DOHH2 (cell line): ENCODE measurements at regions not wholly inside any gene's neighbourhood (a gene's known extent, or its start where the extent isn't known, plus 50 kb on each side); places are given as distances from the start of the nearest gene placed in this dataset.

Experiments used
- H3F3A ChIP-seq: fragments of 200-600 bp; sonication (generic), shearing (Covaris generic); 2 replicates; pipeline ENCODE4 v1.6.0; 2016; ENCODE audit warnings: antibody characterized with exemption, mild to moderate bottlenecking; ENCODE audit not compliant: control insufficient read depth, insufficient read depth
- H3K27ac ChIP-seq: fragments of 200-600 bp; sonication (generic); 2 replicates; pipeline ENCODE4 v1.5.1; 2014; ENCODE audit warnings: low read depth, mild to moderate bottlenecking, low read length, moderate library complexity
- H3K27me3 ChIP-seq: fragments of 200-600 bp; sonication (generic); 2 replicates; pipeline ENCODE4 v1.6.1; 2014; ENCODE audit warnings: mild to moderate bottlenecking, low read length, mixed read lengths; ENCODE audit not compliant: control insufficient read depth
- H3K36me3 ChIP-seq: fragments of 200-600 bp; sonication (generic); 2 replicates; pipeline ENCODE4 v1.6.1; 2014; ENCODE audit warnings: mild to moderate bottlenecking, low read length, moderate library complexity, mixed read lengths; ENCODE audit not compliant: control insufficient read depth
- H3K4me1 ChIP-seq: fragments of 200-600 bp; sonication (generic); 2 replicates; pipeline ENCODE4 v1.6.1; 2014; ENCODE audit warnings: mild to moderate bottlenecking, low read length, mixed read lengths; ENCODE audit not compliant: control insufficient read depth
- H3K4me2 ChIP-seq: fragments of 200-600 bp; sonication (generic); 2 replicates; pipeline ENCODE4 v1.6.0; 2014; ENCODE audit warnings: mild to moderate bottlenecking, low read length, moderate library complexity
- H3K4me3 ChIP-seq: fragments of 200-600 bp; sonication (generic); 2 replicates; pipeline ENCODE4 v1.5.1; 2014; ENCODE audit warnings: mild to moderate bottlenecking, low read length, mixed read lengths
- H3K79me2 ChIP-seq: fragments of 200-600 bp; sonication (generic); 2 replicates; pipeline ENCODE4 v1.6.1; 2014; ENCODE audit warnings: mild to moderate bottlenecking, low read length, mixed read lengths; ENCODE audit not compliant: control insufficient read depth
- H3K9me2 ChIP-seq: fragments of 200-600 bp; sonication (generic); replicated peaks from 2 replicates; pipeline ENCODE4 v1.6.1; 2014; ENCODE audit warnings: mild to moderate bottlenecking, low read length, mixed read lengths; ENCODE audit not compliant: control insufficient read depth
- H3K9me3 ChIP-seq: fragments of 200-600 bp; sonication (generic); 2 replicates; pipeline ENCODE4 v1.6.1; 2014; ENCODE audit warnings: antibody characterized with exemption, low read length, mixed read lengths; ENCODE audit not compliant: control insufficient read depth, insufficient read depth
- H4K20me1 ChIP-seq: fragments of 200-600 bp; sonication (generic); 2 replicates; pipeline ENCODE4 v1.6.0; 2014; ENCODE audit warnings: low read depth, mild to moderate bottlenecking, antibody characterized with exemption, low read length, moderate library complexity; ENCODE audit not compliant: control insufficient read depth, insufficient read depth
- EZH2phosphoT487 ChIP-seq: fragments of 200-600 bp; sonication (generic); IDR thresholded peaks from 2 replicates; pipeline ENCODE4 v1.6.1; 2017; ENCODE audit warnings: borderline replicate concordance, mild to moderate bottlenecking, antibody characterized with exemption, low read length, moderate library complexity, mixed read lengths
- TF ChIP-seq, protein P1 (sequence below): fragments of 200-600 bp; sonication (generic); IDR thresholded peaks from one replicate; pipeline ENCODE4 v1.5.1; 2014; ENCODE audit warnings: antibody characterized with exemption, mild to moderate bottlenecking, low read depth, low read length; ENCODE audit not compliant: poor library complexity, severe bottlenecking

DNA sequence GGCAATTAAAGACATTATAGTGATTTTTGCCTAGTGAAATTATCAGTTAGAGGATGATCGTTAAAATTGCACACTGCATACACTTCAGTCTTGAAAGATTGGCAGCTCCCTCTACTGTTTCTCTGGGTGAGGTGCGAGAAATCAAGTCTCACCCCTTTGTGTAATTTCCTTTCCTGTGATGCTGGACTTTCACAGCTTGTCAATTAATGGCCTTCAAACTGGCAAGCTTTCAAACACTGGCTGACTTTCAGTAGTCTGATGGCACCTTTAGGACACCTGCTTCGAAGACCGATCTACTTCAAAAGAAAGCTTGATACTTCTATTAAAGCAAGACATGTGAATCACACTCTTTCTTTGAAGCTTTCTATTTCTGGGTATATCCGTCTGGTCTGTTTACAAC is 706.7 kb upstream of the PTPRD start:
- H3K27me3 ChIP-seq = no peaks in the 10 kb centered on the region
- no peaks in the 10 kb centered on the region for H3K79me2 ChIP-seq
- H3K9me2 ChIP-seq = no peaks in the 10 kb centered on the region
- H3F3A ChIP-seq = no peaks in the 10 kb centered on the region
- H3K4me2 ChIP-seq = no peak overlapping the region
- H3K36me3 ChIP-seq = no peaks in the 10 kb centered on the region
- no peaks in the 10 kb centered on the region for H3K9me3 ChIP-seq
- no peak overlapping the region for H3K27ac ChIP-seq
- H4K20me1 ChIP-seq = no peaks in the 10 kb centered on the region
- no peak overlapping the region for H3K4me3 ChIP-seq
- no peaks in the 10 kb centered on the region for H3K4me1 ChIP-seq
- TF ChIP-seq, protein P1, sequence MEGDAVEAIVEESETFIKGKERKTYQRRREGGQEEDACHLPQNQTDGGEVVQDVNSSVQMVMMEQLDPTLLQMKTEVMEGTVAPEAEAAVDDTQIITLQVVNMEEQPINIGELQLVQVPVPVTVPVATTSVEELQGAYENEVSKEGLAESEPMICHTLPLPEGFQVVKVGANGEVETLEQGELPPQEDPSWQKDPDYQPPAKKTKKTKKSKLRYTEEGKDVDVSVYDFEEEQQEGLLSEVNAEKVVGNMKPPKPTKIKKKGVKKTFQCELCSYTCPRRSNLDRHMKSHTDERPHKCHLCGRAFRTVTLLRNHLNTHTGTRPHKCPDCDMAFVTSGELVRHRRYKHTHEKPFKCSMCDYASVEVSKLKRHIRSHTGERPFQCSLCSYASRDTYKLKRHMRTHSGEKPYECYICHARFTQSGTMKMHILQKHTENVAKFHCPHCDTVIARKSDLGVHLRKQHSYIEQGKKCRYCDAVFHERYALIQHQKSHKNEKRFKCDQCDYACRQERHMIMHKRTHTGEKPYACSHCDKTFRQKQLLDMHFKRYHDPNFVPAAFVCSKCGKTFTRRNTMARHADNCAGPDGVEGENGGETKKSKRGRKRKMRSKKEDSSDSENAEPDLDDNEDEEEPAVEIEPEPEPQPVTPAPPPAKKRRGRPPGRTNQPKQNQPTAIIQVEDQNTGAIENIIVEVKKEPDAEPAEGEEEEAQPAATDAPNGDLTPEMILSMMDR = peak; percentile 50
- TF ChIP-seq EZH2phosphoT487 = no peak

DNA sequence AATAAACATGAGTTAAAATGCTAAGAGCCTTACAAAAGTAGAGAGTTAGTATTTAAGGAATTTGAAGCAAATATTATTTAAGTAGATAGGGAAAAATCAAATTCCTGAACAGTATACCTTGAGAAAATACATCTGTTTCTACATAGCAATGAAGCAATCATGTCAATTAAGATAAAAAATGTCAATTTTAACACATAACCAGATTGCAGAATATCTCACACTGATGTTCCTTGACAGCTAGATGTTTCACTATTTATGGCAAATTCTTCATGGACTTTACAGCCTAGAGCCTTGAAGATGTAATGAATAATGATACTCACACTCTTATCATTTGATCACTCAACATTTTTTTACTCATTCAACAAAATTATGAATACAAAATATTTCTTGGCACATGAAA is 708.2 kb upstream of the PTPRD start:
- Histone ChIP-seq H3K4me1 (no peaks in the 10 kb centered on the region), H4K20me1 (no peaks in the 10 kb centered on the region), H3K79me2 (no peaks in the 10 kb centered on the region), H3F3A (no peaks in the 10 kb centered on the region), H3K36me3 (no peaks in the 10 kb centered on the region), H3K4me2 (no peak overlapping the region), H3K27me3 (no peaks in the 10 kb centered on the region), H3K9me2 (no peaks in the 10 kb centered on the region), H3K4me3 (no peak overlapping the region), H3K27ac (no peak overlapping the region), H3K9me3 (no peaks in the 10 kb centered on the region)
- TF ChIP-seq, protein P1 = no peak
- no peak for TF ChIP-seq EZH2phosphoT487

DNA sequence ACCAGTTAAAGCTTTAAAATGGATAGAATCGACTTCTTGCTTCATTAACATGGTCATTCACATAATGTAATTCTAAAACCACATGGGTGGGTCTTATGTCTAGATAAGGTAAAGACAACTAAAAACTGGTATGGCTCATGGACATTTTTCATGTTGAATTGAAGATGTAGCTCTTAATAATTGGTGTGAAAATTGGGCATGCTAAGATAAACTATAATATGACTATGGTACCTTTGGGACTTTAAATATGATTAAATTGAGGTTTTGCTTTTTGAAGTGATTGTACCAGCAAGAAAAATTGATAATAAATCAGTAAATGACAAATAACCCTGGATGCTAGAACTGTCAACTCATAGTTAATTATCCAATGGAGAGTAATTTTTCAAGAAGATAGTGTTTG is 710.7 kb upstream of the PTPRD start:
- Histone ChIP-seq H3F3A (no peaks in the 10 kb centered on the region), H3K4me2 (no peak overlapping the region), H4K20me1 (no peaks in the 10 kb centered on the region), H3K9me2 (no peaks in the 10 kb centered on the region), H3K9me3 (no peaks in the 10 kb centered on the region), H3K4me1 (no peaks in the 10 kb centered on the region), H3K36me3 (no peaks in the 10 kb centered on the region), H3K79me2 (no peaks in the 10 kb centered on the region), H3K4me3 (no peak overlapping the region), H3K27me3 (no peaks in the 10 kb centered on the region), H3K27ac (no peak overlapping the region)
- TF ChIP-seq, protein P1 = no peak
- no peak for TF ChIP-seq EZH2phosphoT487

DNA sequence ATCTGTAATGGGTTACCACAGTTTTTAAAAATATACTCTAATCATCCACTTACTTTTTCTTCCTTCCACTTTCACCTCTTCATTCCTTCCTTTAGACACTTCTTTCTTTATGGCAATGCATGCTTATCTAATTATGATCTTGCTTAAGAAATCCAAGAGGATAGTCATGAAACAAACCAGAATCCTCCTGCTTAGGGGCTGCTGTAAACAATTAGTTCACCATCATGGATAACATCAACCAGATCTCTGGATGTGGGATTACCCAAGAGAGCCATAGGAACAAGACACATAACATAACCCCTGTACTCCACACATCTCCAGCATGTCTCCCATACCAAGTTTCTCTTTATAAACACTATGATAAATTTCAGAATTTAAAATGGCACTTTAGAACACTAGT is 713.4 kb upstream of the PTPRD start:
- Histone ChIP-seq H3K27me3 (no peaks in the 10 kb centered on the region), H3K79me2 (no peaks in the 10 kb centered on the region), H3K4me2 (no peak overlapping the region), H3K36me3 (no peaks in the 10 kb centered on the region), H4K20me1 (no peaks in the 10 kb centered on the region), H3K9me3 (no peaks in the 10 kb centered on the region), H3K4me1 (no peaks in the 10 kb centered on the region), H3K9me2 (no peaks in the 10 kb centered on the region), H3K27ac (no peak overlapping the region), H3F3A (no peaks in the 10 kb centered on the region), H3K4me3 (no peak overlapping the region)
- TF ChIP-seq, protein P1 = no peak
- TF ChIP-seq EZH2phosphoT487 = no peak
